ENCODE measurements at regions not wholly inside any gene's neighbourhood (a gene's known extent, or its start where the extent isn't known, plus 50 kb on each side); places are given as distances from the start of the nearest gene placed in this dataset.

DNA sequence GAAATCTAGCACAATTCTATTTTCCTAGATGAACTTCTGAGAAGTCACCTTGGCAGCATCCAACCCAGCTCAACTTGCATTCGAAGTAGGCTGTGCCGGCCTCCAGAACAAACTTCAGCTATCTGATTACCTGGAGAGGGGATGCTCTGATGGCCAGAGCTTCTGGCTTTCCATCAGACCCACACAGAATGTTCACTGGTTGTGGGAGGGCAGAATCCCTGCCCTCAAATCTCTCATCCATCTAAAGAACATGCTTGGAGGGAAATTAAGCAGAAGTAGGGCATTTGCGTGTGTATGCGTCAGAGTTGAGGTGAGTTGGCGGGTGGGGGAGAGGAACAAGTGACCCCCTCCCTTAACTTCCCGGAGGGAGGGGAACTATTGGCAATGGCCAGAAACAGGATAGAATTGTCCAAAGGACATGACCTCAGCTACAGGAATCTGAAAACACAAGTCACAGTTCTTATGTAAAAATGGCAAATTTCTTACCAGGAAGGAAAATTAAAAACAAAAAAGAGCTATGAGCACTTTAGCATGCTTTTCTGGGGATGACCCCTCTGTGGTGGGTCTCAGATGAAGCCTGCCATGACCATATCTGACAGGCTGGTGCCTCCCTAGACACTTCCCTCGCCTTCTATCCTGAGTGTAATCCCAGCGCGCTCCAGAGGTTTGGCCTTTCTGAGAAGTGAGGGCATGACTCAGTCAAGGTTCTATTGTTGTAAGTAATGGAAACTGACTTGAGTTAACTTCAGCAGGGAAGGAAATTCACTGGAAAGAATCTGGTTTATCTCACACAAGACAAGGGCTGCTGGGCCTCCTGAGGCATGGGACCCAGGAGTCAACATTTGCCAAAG, 278.8 kb downstream of the RPS24 start:
- no peak for DNase-seq (ENCODE audit: extremely low read depth, low read depth, low spot score)

DNA sequence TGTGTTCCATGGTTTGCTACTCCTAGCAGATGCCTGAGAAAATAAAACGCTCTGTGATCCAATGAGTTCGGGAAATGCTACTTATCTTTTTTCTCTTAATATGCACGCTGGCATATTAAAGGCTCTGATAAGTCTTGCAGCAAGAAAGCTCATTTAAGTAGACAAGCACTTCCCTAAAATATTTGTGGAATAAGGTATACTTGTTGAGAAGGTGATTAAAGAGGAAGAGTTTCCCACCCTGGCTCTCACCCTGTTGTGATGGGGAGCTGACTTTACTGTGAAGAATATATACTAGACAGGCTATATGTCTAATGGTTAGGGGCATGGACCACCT, 279.4 kb downstream of the RPS24 start:
- no peak for DNase-seq (ENCODE audit: extremely low read depth, low read depth, low spot score)

DNA sequence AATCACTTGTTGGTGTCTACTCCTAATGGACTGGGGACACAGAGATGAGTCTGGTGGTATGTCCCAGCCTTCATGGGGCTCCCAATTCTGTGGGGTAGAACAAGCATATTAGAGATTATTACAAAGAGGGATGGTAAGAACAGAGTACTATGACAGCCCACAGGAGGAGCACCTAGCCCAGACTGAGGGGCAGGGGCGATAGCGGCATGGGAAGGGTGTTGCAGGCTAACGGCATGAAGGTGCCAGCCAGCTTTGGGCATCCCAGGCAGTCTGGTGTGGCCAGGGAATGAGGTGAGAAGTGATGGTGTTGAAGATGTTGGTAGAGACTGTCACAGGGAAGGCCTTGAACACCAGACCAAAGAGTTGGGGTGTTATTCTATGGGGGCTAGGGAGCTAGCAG, 280.0 kb downstream of the RPS24 start:
- no peak for DNase-seq (ENCODE audit: extremely low read depth, low read depth, low spot score)

DNA sequence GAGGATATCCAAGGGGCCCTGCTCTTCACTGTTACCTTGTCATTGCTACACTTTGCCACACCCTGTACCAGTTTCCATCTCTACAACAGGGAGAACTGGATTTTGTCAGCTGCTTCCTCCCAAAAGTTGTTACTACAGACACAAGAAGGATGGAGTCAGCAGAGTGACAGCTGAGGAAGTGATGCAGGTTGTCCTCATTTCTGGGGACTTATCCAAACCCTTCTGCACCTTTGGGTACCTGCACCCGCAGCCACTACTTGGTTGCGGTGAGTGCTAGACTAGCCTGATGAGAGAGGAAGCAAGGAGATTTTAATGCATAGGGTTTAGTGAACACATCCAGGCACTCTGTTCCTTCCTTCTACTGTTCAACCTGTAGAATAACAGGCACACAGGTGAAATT, 281.0 kb downstream of the RPS24 start:
- no peak for DNase-seq (ENCODE audit: extremely low read depth, low read depth, low spot score)

DNA sequence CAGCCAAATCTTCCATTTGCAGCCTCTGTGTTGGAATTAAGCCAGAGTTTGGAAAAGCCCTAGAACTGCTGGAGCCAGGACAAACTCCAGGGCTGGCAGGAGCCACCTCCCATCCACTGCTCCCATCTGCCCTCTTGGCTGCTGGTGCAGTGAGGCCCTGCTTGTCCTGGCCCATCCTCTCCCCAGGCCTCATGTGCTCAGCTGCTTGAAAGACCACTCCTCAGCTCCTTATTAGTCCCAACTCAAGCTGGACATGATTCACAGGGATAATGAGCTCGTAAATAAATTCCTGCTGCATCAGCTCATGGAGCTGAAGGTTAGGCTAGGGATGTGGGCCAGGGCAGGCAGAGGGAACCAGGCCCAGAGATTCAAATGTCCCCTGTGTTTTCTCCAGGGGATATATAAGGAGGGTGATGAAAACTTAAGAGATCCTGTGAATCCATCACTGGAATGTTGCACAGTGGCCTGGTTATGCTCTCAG, 282.8 kb downstream of the RPS24 start:
- DNase-seq (ENCODE audit: extremely low read depth, low read depth, low spot score), result no peak

DNA sequence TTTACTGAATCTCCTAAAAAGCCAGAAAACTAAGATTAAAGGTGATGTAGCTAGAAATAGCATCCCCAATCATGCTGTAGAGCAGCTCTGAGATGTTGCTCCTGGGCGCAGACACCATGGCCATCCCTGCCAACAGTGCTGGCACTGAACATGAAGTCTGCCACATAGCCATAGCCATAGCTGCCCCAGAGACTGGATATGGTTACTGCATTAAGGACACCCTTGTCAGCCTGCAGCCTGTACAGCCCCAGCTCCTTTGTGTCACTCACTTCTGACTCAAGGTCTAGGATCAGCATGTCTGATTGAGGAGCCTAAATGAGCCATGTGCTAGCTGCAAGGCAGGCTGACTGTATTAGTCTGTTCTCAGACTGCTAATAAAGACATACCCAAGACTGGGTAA, 284.6 kb downstream of the RPS24 start:
- DNase-seq (ENCODE audit: extremely low read depth, low read depth, low spot score), result no peak

DNA sequence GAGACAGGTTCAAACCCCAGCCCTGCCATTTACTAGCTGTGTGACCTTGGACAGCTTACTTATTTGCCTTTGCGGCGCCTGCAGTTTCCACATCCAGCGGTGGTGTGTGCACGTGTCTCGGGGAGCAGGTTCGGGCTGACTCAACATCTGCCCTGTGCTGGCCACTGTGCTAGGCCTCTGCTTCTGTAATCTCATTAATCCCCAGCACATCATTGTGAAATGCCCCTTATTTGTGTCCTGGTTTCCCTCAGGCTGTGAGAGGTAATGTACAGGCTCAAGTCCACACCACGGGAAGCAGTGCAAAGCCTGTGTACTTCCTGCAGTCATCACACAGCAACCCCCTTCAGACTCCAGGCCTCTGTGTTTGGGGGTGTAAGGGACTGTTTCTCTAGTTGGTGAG, 285.7 kb downstream of the RPS24 start:
- DNase-seq (ENCODE audit: extremely low read depth, low read depth, low spot score), result no peak

DNA sequence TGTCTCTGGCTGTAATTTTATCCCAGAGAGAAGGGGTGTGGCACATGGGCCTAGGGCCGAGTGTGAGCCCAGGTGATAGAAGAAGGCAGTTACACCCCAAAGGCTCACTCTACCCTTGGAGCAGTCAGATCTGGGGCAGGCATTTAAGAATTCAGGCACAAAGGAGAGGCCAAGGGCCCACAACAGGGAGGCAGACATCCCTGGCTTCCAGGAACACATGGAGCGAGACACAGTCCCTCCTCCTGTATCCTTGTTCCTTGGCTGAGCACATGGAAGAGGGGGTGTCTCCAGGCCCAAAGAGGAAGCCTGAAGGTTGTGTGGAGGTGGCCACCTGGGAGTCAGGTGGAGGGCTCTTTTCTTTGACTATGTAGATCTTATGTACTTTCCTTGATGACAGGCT, 286.2 kb downstream of the RPS24 start:
- no peak for DNase-seq (ENCODE audit: extremely low read depth, low read depth, low spot score)

DNA sequence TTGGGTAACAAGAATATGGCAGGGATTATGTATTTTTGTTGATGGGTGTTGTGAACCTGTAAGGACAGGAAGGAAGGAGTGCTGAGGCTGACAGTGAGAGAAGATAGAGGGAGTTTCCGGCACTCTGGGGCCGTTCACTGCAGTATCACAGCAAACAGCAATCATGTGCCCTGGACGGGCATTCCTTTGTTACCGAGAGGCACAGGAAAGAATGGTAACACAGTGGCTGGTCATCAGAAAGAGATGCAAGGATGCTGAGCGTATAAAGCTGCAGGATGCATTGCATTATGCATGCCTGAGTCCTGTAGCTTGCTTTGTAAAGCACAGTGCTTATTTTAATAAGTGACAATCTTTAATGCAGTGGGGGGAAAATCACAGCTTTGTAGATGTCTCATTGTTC, 286.8 kb downstream of the RPS24 start:
- no peak for DNase-seq (ENCODE audit: extremely low read depth, low read depth, low spot score)

DNA sequence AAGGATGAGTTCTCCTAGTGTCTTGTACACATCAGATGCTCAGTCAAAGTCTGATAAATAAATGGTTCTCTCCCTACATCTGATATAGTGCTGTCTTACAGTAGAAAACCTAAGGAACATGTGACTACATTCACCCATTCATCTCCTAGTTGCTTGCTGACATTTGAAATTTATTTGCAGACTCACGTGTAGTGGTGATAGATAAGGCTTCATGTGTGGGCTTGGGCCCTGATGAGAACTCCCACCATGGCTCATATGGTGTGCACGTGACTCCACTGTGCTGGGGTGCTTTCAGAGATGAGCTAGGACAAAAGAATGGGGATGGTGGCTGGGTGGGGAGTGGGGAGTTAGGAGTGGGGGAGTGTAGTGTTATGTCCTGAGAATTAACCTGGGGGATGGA, 287.3 kb downstream of the RPS24 start:
- no peak for DNase-seq (ENCODE audit: extremely low read depth, low read depth, low spot score)

DNA sequence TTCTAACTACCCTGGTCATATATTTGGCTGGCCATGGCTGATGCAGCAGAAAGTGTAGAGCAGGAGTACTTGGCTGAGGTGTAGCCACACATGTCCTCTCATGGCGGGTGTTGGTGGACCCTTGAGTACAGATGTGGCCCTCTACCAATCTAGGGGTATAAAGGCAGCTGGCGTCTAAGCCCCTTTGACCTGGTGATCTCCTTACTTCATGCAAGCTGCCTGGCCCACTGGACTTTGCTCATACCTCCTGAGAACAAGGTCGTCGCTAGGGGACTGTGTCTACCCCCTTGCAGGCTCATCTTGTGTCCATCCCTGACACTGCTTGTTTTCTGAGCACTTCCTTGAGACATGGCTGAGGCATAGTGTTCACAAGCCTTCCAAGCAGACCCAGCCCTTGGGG, 287.8 kb downstream of the RPS24 start:
- no peak for DNase-seq (ENCODE audit: extremely low read depth, low read depth, low spot score)

DNA sequence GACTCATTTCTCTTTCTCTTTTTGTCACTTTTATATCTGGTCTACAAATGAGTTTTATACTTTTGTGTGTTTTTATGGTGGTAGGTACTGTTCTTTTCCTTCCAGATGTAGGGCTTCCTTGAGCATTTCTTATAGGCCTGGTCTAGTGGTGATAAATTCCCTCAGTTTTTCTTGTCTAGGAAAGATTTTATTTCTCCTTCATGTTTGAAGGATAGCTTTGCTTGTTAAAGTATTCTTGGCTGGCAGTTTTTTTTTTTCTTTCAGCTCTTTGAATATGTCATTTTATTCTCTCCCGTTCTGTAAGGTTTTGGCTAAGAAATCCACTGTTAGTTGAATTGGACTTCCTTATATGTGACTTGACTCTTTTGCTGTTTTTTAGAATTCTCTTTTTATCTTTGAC, 292.7 kb downstream of the RPS24 start:
- no peak for DNase-seq (ENCODE audit: extremely low read depth, low read depth, low spot score)

DNA sequence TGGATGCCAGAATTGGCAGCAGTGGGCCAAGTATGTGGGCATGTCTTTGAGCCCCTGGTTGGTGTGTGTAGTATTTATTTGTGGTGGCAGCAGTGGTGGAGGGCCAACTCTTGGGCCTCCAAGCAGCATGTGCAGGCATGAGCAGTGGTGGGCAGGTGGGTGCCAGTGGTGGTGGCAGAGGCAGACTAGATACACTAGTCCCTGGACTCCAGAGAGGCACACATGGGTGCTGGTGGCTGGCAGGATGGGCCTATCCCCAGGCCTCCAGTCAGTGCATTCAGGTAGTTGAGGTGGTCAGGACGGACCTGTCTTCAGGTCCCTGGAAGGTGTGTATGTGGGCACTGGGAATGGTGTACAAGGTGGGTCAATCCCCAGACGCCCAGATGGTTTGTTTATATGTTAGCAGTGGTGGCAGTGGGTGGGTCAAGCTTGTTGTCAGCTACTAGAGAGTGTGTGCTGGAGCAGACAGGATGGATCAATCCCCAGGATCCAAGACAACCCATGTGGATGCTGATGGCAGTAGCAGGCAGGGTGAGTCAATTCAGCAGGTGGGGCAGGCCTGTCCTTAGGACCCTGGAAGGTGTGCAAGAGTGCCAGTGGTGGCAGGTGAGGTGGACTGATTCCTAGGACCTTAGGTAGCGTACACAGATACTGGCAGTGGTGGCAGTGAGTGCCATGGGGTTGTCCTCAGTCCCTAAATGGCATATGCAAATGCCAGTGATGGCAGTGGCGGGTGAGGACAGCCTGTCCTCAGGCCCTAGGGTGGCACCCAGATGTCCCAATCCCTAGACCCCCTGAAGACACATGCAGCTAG, 294.3 kb downstream of the RPS24 start:
- DNase-seq (ENCODE audit: extremely low read depth, low read depth, low spot score), result no peak

DNA sequence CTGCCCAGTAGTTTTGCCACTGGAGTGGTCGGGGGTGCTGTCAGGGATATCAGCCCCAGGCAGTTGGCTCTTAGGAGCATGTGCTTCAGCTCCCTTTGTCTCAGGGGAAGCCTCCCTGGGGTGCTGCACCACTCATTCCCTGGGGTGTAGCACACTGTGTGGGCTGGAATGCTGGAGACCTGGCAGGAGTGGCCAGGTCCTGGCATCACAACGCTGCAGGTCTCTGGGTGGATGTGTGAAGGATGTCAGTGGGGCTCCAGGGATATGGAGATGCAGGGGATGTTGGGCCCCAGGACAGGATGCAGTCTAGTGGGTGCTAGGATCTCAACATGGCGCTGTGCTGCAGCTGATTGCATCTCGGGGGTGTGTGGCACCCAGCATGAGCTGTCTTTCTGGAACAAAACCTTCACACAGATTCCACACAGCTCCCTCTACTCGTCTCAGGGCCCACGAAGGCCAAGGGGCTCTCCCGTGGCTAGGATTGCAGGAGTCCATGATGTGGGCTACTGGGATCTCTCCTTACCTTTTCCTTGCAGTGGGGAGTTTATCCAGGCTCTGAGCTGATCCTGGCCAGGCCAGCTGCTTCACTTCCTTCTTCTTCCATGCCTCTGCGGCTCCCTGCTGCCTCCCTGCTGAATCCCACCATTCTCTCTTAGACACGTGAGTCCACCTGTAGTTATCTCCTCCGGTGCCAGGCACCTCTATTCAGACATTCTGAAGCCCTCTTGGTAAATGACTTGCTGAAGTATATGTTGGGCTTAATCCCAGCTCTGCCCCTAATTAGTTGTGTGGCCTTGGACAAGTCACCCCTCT, 295.1 kb downstream of the RPS24 start:
- DNase-seq (ENCODE audit: extremely low read depth, low read depth, low spot score), result no peak

DNA sequence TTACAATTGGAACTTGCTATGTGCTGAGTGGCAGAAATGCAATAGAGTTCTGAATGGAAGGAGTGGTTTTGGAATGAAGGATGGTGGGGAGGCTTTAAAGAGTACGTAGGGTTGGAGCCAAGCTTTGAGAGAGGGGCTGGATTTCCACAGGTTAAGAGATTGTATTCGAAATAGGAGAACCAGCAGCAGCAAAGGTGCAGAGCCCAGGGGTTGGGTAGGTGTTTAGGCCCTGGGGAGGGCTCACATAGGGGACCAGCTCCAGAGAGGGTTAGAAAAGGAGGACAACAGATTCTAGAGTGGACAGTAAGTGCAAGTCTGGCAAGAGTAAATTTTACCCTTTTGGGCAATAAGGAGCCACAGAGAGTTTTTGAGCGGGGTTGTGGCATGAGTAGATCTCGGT, 297.2 kb downstream of the RPS24 start:
- DNase-seq (ENCODE audit: extremely low read depth, low read depth, low spot score), result no peak

DNA sequence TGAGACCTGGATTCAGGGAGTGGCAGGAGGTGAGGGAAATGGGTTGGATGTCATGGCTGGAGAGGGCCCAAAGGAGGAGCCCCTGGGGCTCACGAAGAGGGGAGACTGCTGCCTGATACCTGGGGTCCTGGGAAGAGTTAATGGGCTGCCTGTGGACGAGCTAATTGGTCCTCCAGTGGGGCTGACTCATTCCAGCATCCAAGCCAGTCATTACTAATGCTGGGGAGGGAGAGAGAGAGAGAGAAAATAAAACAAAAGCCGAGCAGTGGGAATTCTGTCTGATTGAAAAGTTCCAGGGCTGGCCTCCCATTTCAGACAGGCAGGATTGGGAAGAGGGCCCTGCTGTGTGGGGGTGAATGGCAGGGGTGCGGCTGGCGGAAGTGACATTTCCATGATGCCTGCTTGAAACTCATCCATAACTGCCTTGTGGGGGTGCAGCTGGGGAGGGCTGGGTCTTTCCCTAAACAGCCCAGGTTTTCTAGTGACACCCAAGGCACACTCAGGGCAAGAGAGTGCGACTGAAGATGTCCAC, 297.8 kb downstream of the RPS24 start:
- no peak for DNase-seq (ENCODE audit: extremely low read depth, low read depth, low spot score)

DNA sequence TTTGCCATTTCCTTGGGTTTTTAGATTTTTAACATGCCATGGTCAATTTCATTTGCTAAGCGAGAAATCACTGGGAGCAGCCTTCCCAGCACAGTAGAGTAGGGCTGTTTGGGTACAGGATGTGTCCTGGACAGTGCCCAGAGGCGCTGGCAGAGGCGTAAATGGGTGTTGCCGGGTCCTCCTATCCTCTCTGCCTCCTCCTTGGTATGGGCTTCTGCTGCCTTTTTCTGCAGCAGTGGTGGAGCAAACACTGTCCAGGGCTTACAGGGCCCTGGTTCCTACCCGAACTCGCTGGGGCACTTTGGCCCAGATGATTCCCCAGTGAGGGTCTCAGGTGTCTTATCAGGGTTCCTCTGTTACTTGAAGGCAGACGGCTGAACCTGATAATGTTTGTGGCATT, 298.3 kb downstream of the RPS24 start:
- no peak for DNase-seq (ENCODE audit: extremely low read depth, low read depth, low spot score)

DNA sequence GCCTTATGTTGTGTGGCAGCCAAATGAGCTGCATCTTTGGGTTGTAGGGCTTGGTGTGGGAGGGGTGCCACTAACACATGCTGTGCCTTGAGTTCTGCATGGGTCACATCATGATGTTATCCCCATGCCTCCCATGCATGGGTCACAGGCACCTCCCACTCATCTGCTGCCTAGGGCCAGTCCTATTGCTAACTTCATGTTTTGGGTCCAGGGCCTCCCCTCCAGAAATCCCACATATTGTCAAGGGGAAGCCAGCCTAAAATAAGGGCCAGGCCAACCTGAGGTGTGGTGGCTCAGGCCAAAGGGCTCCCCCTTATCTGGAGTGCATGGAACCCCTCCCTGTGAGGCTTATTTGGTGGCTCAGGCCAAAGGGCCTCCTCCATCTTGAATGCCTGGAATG, 299.0 kb downstream of the RPS24 start:
- DNase-seq (ENCODE audit: extremely low read depth, low read depth, low spot score), result no peak

DNA sequence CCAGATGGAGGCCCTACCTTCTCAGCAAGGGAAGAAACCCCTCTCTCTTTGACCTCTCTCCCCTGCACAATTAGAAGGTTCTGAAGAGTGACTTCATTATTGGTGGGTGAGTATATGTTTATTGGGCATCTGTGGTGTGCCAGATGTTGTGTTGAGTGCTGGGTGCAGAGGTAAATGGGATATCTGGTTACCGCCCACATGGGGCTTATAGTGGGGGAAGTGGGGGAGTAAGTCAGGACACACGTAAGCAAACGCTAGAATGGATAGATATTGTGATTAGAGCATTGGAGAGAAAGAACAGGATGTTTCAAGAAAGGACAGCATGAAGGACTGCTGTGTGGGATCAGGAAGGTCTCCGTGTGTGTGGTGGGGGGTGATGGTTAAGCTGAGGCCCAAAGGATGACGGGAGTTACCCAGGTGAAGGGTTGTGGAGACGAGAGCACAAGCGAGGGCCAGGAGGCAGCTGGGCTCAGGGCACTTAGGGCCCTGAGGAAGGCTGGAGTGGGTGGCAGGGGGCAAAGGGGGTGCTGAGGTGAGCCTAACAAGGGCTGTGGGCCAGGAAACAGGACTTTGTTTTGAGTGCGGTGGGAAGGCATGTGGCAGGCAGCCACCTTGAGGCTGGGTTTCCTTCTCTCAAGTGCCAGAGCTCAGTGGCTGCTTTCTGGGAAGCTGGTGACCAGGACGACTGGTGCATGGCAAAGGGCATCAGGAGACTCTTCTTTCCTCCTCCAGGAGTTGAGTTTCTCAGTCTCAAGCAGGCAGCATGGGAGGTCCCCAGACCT, 299.9 kb downstream of the RPS24 start:
- no peak for DNase-seq (ENCODE audit: extremely low read depth, low read depth, low spot score)

DNA sequence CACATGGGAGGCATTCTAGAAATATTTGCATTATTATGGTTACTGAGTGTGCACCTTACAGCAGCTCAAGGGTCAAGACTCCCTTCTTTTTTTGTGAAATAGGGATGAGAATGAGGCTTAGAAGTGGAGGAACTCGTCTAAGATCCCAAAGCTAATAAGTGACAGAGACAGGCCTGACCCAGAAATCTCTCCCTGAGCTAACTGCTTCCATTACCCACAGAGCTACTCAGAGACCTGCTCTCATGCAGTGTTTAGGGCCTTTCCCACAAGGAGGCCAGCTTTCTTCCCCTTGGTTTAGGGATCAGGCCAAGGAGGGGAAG, 301.7 kb downstream of the RPS24 start:
- DNase-seq (ENCODE audit: extremely low read depth, low read depth, low spot score), result no peak
